Body of pancreas (tissue), 4 donors: ENCODE measurements at regions not wholly inside any gene's neighbourhood (a gene's known extent, or its start where the extent isn't known, plus 50 kb on each side); places are given as distances from the start of the nearest gene placed in this dataset.

ENCODE experiments used
- CTCF ChIP-seq, 7 experiments: fragments of 450-650 bp in 4 of 7; fragments of 200-600 bp in 3 of 7; sonication (generic) in 3 of 7; IDR thresholded peaks; one replicate each; pipeline ENCODE4 v1.5.1; 2016 to 2019; ENCODE audit warnings: antibody characterized with exemption in 7 of 7
- POLR2A ChIP-seq, 3 donors: fragments of 450-650 bp; IDR thresholded peaks; one replicate each; pipeline ENCODE4 v1.6.1; 2016; ENCODE audit warnings: antibody characterized with exemption in 3 of 3, mild to moderate bottlenecking in 2 of 3

DNA sequence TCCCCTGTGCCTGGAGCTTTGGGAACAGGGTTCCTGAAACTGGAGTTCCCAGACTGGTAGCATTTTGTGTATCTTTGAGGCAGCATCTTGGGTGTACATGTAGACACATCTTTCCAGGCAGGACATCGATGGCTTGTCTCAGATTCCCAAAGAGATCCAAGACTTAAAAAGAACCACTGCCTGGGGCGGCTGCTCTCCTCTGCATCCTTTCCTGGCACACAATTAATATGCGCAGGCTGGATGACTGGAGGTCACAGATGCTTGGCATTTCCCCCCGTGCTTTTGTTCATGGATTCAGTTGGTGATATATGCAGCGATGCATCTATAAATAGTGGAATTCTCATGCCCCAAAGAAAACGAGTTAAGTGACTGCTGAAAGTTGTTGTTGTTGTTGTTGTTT, 80.5 kb downstream of the CLDN34 start:
- TF ChIP-seq POLR2A (IDR thresholded peaks at IDR 0.05) = no peak
- TF ChIP-seq CTCF (IDR thresholded peaks at IDR 0.05) = no peak
